Neuronal stem cell (in vitro differentiated cells): ENCODE measurements at regions not wholly inside any gene's neighbourhood (a gene's known extent, or its start where the extent isn't known, plus 50 kb on each side); places are given as distances from the start of the nearest gene placed in this dataset.

Experiments used
- DNase-seq: peaks from one replicate; pipeline ENCODE4 v3.0.0-alpha.2; 2013; ENCODE audit warnings: low spot score
- H2AFZ ChIP-seq: one replicate; pipeline ENCODE4 v1.6.1; 2013; ENCODE audit warnings: mild to moderate bottlenecking, low read length, inconsistent platforms
- H2AK5ac ChIP-seq: 2 replicates; pipeline ENCODE4 v1.6.1; 2013; ENCODE audit warnings: low read depth, mild to moderate bottlenecking, inconsistent platforms, low read length, moderate library complexity, mixed read lengths
- H2BK120ac ChIP-seq: 2 replicates; pipeline ENCODE4 v1.6.1; 2013; ENCODE audit warnings: low read depth, mild to moderate bottlenecking, inconsistent platforms, low read length, moderate library complexity, mixed read lengths
- H2BK12ac ChIP-seq: one replicate; pipeline ENCODE4 v1.6.1; 2013; ENCODE audit warnings: low read length, inconsistent platforms
- H2BK15ac ChIP-seq: 2 replicates; pipeline ENCODE4 v1.6.1; 2013; ENCODE audit warnings: mild to moderate bottlenecking, low read length, inconsistent platforms, mixed read lengths
- H2BK5ac ChIP-seq: one replicate; pipeline ENCODE4 v1.6.1; 2013; ENCODE audit warnings: inconsistent platforms, mild to moderate bottlenecking, low read length, moderate library complexity
- H3K14ac ChIP-seq: one replicate; pipeline ENCODE4 v1.6.1; 2013; ENCODE audit warnings: low read length, inconsistent platforms
- H3K18ac ChIP-seq: 2 replicates; pipeline ENCODE4 v1.6.1; 2013; ENCODE audit warnings: low read length, inconsistent platforms
- H3K23ac ChIP-seq: 2 replicates; pipeline ENCODE4 v1.6.1; 2013; ENCODE audit warnings: low read depth, mild to moderate bottlenecking, mixed read lengths, low read length, inconsistent platforms; ENCODE audit not compliant: poor library complexity
- H3K27ac ChIP-seq: replicated peaks from 3 replicates; pipeline ENCODE4 v1.5.1; 2013; ENCODE audit warnings: low read length, inconsistent platforms
- H3K27me3 ChIP-seq, 3 experiments: 2 replicates each; pipeline ENCODE4 v1.6.1; 2013; ENCODE audit warnings: low read length in 3 of 3, mild to moderate bottlenecking in 2 of 3, inconsistent platforms in 1 of 3, low read depth in 1 of 3, mixed read lengths in 1 of 3, moderate library complexity in 1 of 3; ENCODE audit not compliant: control insufficient read depth in 3 of 3, insufficient read depth in 3 of 3
- H3K36me3 ChIP-seq, 2 donors: replicated peaks in 1 of 2; 2 replicates each; pipeline ENCODE4 v1.6.1; 2013; ENCODE audit warnings: low read length in 2 of 2; ENCODE audit not compliant: control insufficient read depth in 2 of 2, insufficient read depth in 2 of 2
- H3K4ac ChIP-seq: 2 replicates; pipeline ENCODE4 v1.6.1; 2013; ENCODE audit warnings: inconsistent platforms, mild to moderate bottlenecking, low read length, moderate library complexity
- H3K4me1 ChIP-seq, 2 donors: 1 replicate in 1 of 2; 2 replicates in 1 of 2; pipeline ENCODE4 v1.6.1; 2013; ENCODE audit warnings: low read length in 2 of 2, low read depth in 1 of 2; ENCODE audit not compliant: control insufficient read depth in 2 of 2, insufficient read depth in 1 of 2
- H3K4me2 ChIP-seq: one replicate; pipeline ENCODE4 v1.6.1; 2013; ENCODE audit warnings: mild to moderate bottlenecking, low read length, inconsistent platforms; ENCODE audit not compliant: insufficient read depth, poor library complexity, severe bottlenecking
- H3K4me3 ChIP-seq, 2 donors: 2 replicates each; pipeline ENCODE4 v1.5.1; 2013; ENCODE audit warnings: low read length in 2 of 2, mild to moderate bottlenecking in 2 of 2, inconsistent platforms in 1 of 2, moderate library complexity in 1 of 2
- H3K79me1 ChIP-seq: one replicate; pipeline ENCODE4 v1.6.1; 2013; ENCODE audit warnings: low read depth, mild to moderate bottlenecking, inconsistent platforms, low read length, moderate library complexity
- H3K9ac ChIP-seq: one replicate; pipeline ENCODE4 v1.6.1; 2013; ENCODE audit warnings: mild to moderate bottlenecking, low read depth, low read length, inconsistent platforms; ENCODE audit not compliant: poor library complexity
- H3K9me3 ChIP-seq, 2 donors: replicated peaks in 1 of 2; 2 replicates each; pipeline versions ENCODE3 to v1.6.1; 2013; ENCODE audit warnings: low read length in 2 of 2, mild to moderate bottlenecking in 2 of 2, inconsistent platforms in 1 of 2, low read depth in 1 of 2, mixed read lengths in 1 of 2, moderate library complexity in 1 of 2; ENCODE audit not compliant: control insufficient read depth in 2 of 2, insufficient read depth in 1 of 2
- H4K8ac ChIP-seq: one replicate; pipeline ENCODE4 v1.6.1; 2013; ENCODE audit warnings: low read depth, mild to moderate bottlenecking, inconsistent platforms, low read length, moderate library complexity
- H4K91ac ChIP-seq: one replicate; pipeline ENCODE4 v1.6.1; 2013; ENCODE audit warnings: low read length, low read depth, mild to moderate bottlenecking, inconsistent platforms; ENCODE audit not compliant: poor library complexity
- WGBS, 2 donors: extraction: QIAGEN DNeasy Blood & Tissue Kit; methylation state at CpG; one replicate each; pipeline ENCODE4 v1.1.7; 2013; ENCODE audit warnings: missing lambda C conversion rate in 2 of 2, mixed read lengths in 1 of 2; ENCODE audit not compliant: insufficient read length in 2 of 2, insufficient replicate concordance in 1 of 2; ENCODE audit errors: extremely low coverage in 2 of 2; 5-methylcytosine and 5-hydroxymethylcytosine counted together

DNA sequence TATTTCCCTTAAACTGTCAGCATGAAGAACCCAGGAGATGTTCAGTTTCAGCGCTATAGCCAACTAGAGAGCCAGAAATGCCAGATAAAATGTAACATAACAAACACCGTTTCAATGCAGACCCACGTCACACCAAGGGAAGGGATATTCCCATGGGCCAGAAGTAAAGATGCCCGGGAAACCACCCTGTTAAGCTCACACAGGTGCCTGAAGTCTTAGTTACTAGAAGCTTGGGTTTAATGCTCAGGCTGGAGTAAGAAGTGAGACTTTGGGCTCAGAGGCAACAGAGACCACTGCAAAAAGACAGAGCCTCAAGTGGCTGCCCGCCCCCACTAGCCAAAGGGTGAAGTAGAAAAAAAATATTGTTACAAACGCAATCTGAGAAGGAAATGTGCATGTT, 52.3 kb downstream of the SYNE3 start:
- WGBS, 2 donors, result no CpG with 5 or more reads among the region's 6 CpGs
- no peak overlapping the region for H2BK15ac ChIP-seq
- H3K4me3 ChIP-seq, result no peak overlapping the region
- no peak overlapping the region for H2BK12ac ChIP-seq
- no peak for DNase-seq
- no peak overlapping the region for H4K8ac ChIP-seq
- H3K4ac ChIP-seq, result no peak overlapping the region
- H2AFZ ChIP-seq, result no peak overlapping the region
- H3K36me3 ChIP-seq, result no peaks in the 10 kb centered on the region
- no peaks in the 10 kb centered on the region for H3K79me1 ChIP-seq
- peaks cover 0 to 2% of the 10 kb centered on the region in 2 donors for H3K9me3 ChIP-seq
- no peak overlapping the region for H3K18ac ChIP-seq
- H3K4me2 ChIP-seq, result no peak overlapping the region
- peaks cover 8 to 9% of the 10 kb centered on the region in 2 donors for H3K4me1 ChIP-seq
- H4K91ac ChIP-seq, result no peak overlapping the region
- H3K9ac ChIP-seq, result no peak overlapping the region
- H2BK120ac ChIP-seq, result no peak overlapping the region
- H3K27me3 ChIP-seq, result peaks cover 0 to 60% (median 11%) of the 10 kb centered on the region in 3 experiments
- H3K14ac ChIP-seq, result no peak overlapping the region
- H3K23ac ChIP-seq, result no peak overlapping the region
- H3K27ac ChIP-seq, result no peak overlapping the region
- H2BK5ac ChIP-seq, result no peak overlapping the region
- H2AK5ac ChIP-seq, result no peak overlapping the region

- no CpG with 5 or more reads among the region's 9 CpGs for WGBS, 2 donors
- peaks cover 0 to 59% (median 11%) of the 10 kb centered on the region in 3 experiments for H3K27me3 ChIP-seq
- no peak overlapping the region for H2BK15ac ChIP-seq
- H3K9ac ChIP-seq, result peak overlapping the region; percentile 12
- H3K79me1 ChIP-seq, result no peaks in the 10 kb centered on the region
- H3K27ac ChIP-seq, result no peak overlapping the region
- no peak overlapping the region for H2BK12ac ChIP-seq
- H3K18ac ChIP-seq, result peak overlapping the region; percentile 52
- H3K14ac ChIP-seq, result no peak overlapping the region
- no peak overlapping the region for H2AFZ ChIP-seq
- no peak overlapping the region for H2AK5ac ChIP-seq
- H2BK120ac ChIP-seq, result no peak overlapping the region
- H3K4ac ChIP-seq, result no peak overlapping the region
- H3K23ac ChIP-seq, result no peak overlapping the region
- H3K9me3 ChIP-seq, result peaks cover 0 to 2% of the 10 kb centered on the region in 2 donors
- H4K91ac ChIP-seq, result no peak overlapping the region
- no peak overlapping the region for H4K8ac ChIP-seq
- peaks cover 8 to 9% of the 10 kb centered on the region in 2 donors for H3K4me1 ChIP-seq
- H2BK5ac ChIP-seq, result no peak overlapping the region
- no peak for DNase-seq
- H3K4me3 ChIP-seq, result no peak overlapping the region
- H3K36me3 ChIP-seq, result no peaks in the 10 kb centered on the region
- no peak overlapping the region for H3K4me2 ChIP-seq
These were observed 53.1 kb downstream of the SYNE3 start for GRCh38 chr14:95463171-95463901.

DNA sequence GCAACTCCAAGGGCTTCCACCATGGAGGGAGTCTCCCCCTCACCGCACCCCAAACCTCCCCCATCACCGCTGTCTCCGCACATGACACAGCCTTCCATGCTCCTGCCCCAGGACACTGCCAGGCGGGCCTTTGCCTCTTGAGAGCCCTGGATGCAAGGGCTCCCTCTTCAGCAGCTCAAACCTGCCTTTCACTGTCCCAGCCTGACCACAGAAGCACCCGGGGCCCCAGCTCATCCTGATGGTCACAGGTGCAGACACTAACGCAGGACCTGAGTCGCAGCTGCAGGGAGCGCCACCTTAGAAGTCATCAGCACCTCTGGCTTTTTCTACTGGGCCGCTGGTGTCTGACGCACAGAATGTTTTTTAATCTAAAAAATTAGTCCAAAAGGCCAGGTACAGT, 54.0 kb downstream of the SYNE3 start:
- Histone ChIP-seq H3K79me1 (no peaks in the 10 kb centered on the region), H3K9me3 (peaks cover 0 to 2% of the 10 kb centered on the region in 2 donors), H2BK5ac (no peak overlapping the region), H3K36me3 (no peaks in the 10 kb centered on the region), H3K14ac (no peak overlapping the region), H2BK15ac (no peak overlapping the region), H3K9ac (no peak overlapping the region), H3K23ac (no peak overlapping the region), H2BK120ac (no peak overlapping the region), H2BK12ac (no peak overlapping the region), H2AK5ac (no peak overlapping the region), H2AFZ (no peak overlapping the region), H3K4me3 (no peak overlapping the region), H3K4ac (no peak overlapping the region), H4K91ac (no peak overlapping the region), H3K18ac (no peak overlapping the region), H3K4me1 (peaks cover 8 to 9% of the 10 kb centered on the region in 2 donors), H4K8ac (no peak overlapping the region), H3K27me3 (peaks cover 0 to 66% (median 11%) of the 10 kb centered on the region in 3 experiments), H3K27ac (no peak overlapping the region), H3K4me2 (no peak overlapping the region)
- no CpG with 5 or more reads among the region's 10 CpGs for WGBS, 2 donors
- DNase-seq, result no peak

DNA sequence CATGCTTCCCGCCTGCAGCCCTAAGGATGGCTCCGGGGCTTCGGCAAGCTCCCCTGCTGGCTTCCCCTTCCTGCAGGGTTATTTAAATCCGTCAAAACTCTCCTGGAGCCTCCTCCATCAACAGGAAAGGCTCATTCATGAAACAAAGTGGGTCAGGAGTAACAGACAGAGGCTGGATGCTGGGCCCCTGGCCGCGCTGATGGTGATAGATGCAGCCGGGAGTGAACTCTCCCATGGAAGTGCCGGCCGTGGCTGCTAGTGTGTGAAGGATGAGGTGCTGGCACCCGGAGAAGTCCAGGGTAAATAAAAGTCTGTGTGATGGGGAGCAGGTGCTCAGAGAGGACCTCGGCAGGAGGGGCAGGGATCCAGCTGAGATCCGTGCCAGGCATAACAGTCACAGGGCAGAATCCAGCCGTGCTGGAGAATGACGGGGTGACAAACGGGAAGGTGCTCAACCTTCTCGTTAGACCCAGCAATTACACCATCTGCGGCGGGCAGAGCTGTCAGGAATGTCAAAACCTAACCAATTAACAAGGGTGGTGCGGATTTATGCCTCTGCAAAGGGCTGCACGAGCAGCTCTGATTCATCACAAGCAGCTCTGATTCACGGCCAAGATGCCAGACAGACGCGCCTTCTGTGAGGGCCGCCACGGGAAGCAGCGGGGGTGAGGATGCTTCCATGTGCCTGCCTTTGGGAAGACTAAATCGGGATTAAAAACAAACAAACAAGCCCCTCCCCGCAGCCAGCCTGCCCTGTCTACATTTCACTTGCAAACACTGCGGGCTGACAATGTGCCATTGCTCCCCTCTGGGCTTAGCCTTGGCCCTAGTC, 55.6 kb downstream of the SYNE3 start:
- no CpG with 5 or more reads among the region's 29 CpGs for WGBS, 2 donors
- Histone ChIP-seq H3K79me1 (no peaks in the 10 kb centered on the region), H3K36me3 (no peaks in the 10 kb centered on the region), H3K23ac (no peak overlapping the region), H2BK120ac (no peak overlapping the region), H3K4me2 (peak overlapping the region; percentile 38), H2AFZ (peak overlapping the region; percentile 76), H2AK5ac (no peak overlapping the region), H3K9ac (no peak overlapping the region), H3K4me3 (no peak overlapping the region), H3K9me3 (peaks cover 0 to 2% of the 10 kb centered on the region in 2 donors), H2BK5ac (no peak overlapping the region), H3K4ac (no peak overlapping the region), H3K14ac (no peak overlapping the region), H3K27ac (no peak overlapping the region), H4K8ac (no peak overlapping the region), H2BK15ac (no peak overlapping the region), H2BK12ac (no peak overlapping the region), H3K27me3 (peaks cover 0 to 63% (median 11%) of the 10 kb centered on the region in 3 experiments), H4K91ac (no peak overlapping the region), H3K4me1 (peaks cover 8 to 9% of the 10 kb centered on the region in 2 donors), H3K18ac (no peak overlapping the region)
- DNase-seq, result no peak
